Esophagus squamous epithelium (tissue), 5 donors: ENCODE measurements at regions not wholly inside any gene's neighbourhood (a gene's known extent, or its start where the extent isn't known, plus 50 kb on each side); places are given as distances from the start of the nearest gene placed in this dataset.

Experiments used
- DNase-seq: peaks from one replicate; lab custom pipeline; 2025; lab: John Stamatoyannopoulos, UW
- H3K27ac ChIP-seq, 4 donors: fragments of 200-600 bp; sonication (generic); one replicate each; pipeline ENCODE4 v1.5.1; 2016 to 2019; ENCODE audit warnings: mild to moderate bottlenecking in 1 of 4
- H3K27me3 ChIP-seq, 4 donors: fragments of 200-600 bp; sonication (generic); 1 replicate in 3 of 4; 2 replicates in 1 of 4; pipeline versions ENCODE4 v1.5.1 to v1.6.0; 2017 to 2021; ENCODE audit warnings: antibody characterized with exemption in 1 of 4
- H3K36me3 ChIP-seq, 3 donors: fragments of 200-600 bp; sonication (generic); one replicate each; pipeline ENCODE4 v1.5.1; 2016 to 2019
- H3K4me1 ChIP-seq, 3 donors: fragments of 200-600 bp; sonication (generic); one replicate each; pipeline ENCODE4 v1.5.1; 2017 to 2019
- H3K4me3 ChIP-seq, 4 donors: fragments of 200-600 bp; sonication (generic); 1 replicate in 3 of 4; 2 replicates in 1 of 4; pipeline ENCODE4 v1.5.1; 2016 to 2019; ENCODE audit warnings: mild to moderate bottlenecking in 2 of 4, moderate library complexity in 1 of 4
- H3K9me3 ChIP-seq, 3 donors: fragments of 200-600 bp; sonication (generic); one replicate each; pipeline ENCODE4 v1.5.1; 2016 to 2019
- CTCF ChIP-seq, 6 experiments: fragments of 450-650 bp in 4 of 6; fragments of 200-600 bp in 2 of 6; sonication (generic) in 2 of 6; IDR thresholded peaks; one replicate each; pipeline ENCODE4 v1.5.1; 2016 to 2019; ENCODE audit warnings: antibody characterized with exemption in 6 of 6, mild to moderate bottlenecking in 4 of 6, moderate library complexity in 4 of 6
- POLR2A ChIP-seq, 4 donors: fragments of 450-650 bp; IDR thresholded peaks; one replicate each; pipeline ENCODE4 v1.6.1; 2017; ENCODE audit warnings: antibody characterized with exemption in 4 of 4, mild to moderate bottlenecking in 4 of 4, moderate library complexity in 3 of 4
- WGBS, 2 donors: methylation state at CpG; one replicate each; pipeline ENCODE4 v1.1.5; 2018; 5-methylcytosine and 5-hydroxymethylcytosine counted together
- intact Hi-C: fragments of 100-400 bp; cut with DNase I; formaldehyde crosslinking; loops from one replicate; pipeline ENCODE4 v1.15.0; 2022
- donor health status: DM: yes; HTN: yes; CAD: no.

GRCh38 chr10:61100887-61101286, 156.9 kb upstream of the RHOBTB1 start:
- Histone ChIP-seq H3K27ac (no peak overlapping the region), H3K9me3 (no peaks in the 10 kb centered on the region), H3K4me3 (no peak overlapping the region), H3K27me3 (no peaks in the 10 kb centered on the region), H3K36me3 (no peaks in the 10 kb centered on the region), H3K4me1 (no peaks in the 10 kb centered on the region)
- intact Hi-C loops = no loop called here
- 83 to 89% methylated on average over 5 of the region's 5 CpGs for WGBS, 2 donors
- no peak for TF ChIP-seq POLR2A (IDR thresholded peaks at IDR 0.05)
- no peak for DNase-seq

GRCh38 chr10:61099756-61100155, 155.8 kb upstream of the RHOBTB1 start:
- intact Hi-C loops = no loop called here
- no peak for TF ChIP-seq POLR2A (IDR thresholded peaks at IDR 0.05)
- Histone ChIP-seq H3K4me1 (no peaks in the 10 kb centered on the region), H3K27me3 (no peaks in the 10 kb centered on the region), H3K9me3 (no peaks in the 10 kb centered on the region), H3K27ac (no peak overlapping the region), H3K36me3 (no peaks in the 10 kb centered on the region), H3K4me3 (no peak overlapping the region)
- 25 to 45% methylated on average over 4 of the region's 4 CpGs for WGBS, 2 donors
- no peak for DNase-seq

- Histone ChIP-seq H3K27ac (no peak overlapping the region), H3K27me3 (no peaks in the 10 kb centered on the region), H3K36me3 (no peaks in the 10 kb centered on the region), H3K4me3 (no peak overlapping the region), H3K4me1 (no peaks in the 10 kb centered on the region), H3K9me3 (no peaks in the 10 kb centered on the region)
- DNase-seq = no peak
- WGBS, 2 donors = 32 to 44% methylated on average over 1 of the region's 1 CpG
- no peak for TF ChIP-seq CTCF (IDR thresholded peaks at IDR 0.05)
- TF ChIP-seq POLR2A (IDR thresholded peaks at IDR 0.05) = no peak
- intact Hi-C loops = no loop called here
These were observed 155.0 kb upstream of the RHOBTB1 start for GRCh38 chr10:61098966-61099365.

- H3K9me3 ChIP-seq = no peaks in the 10 kb centered on the region
- no peak for DNase-seq
- intact Hi-C loops = no loop called here
- TF ChIP-seq CTCF (IDR thresholded peaks at IDR 0.05) (no peak), POLR2A (IDR thresholded peaks at IDR 0.05) (no peak)
- no peaks in the 10 kb centered on the region for H3K27me3 ChIP-seq
- no peaks in the 10 kb centered on the region for H3K36me3 ChIP-seq
- no peak overlapping the region for H3K4me3 ChIP-seq
- no peak overlapping the region for H3K27ac ChIP-seq
- no peaks in the 10 kb centered on the region for H3K4me1 ChIP-seq
- WGBS, 2 donors = 71 to 73% methylated on average over 1 of the region's 1 CpG
These were observed 153.0 kb upstream of the RHOBTB1 start for GRCh38 chr10:61097026-61097425.

GRCh38 chr10:61096056-61096455, 152.1 kb upstream of the RHOBTB1 start:
- DNase-seq = no peak
- whole genome bisulfite sequencing, 2 donors = 52 to 67% methylated on average over 1 of the region's 1 CpG
- Histone ChIP-seq H3K27ac (no peak overlapping the region), H3K4me1 (no peaks in the 10 kb centered on the region), H3K36me3 (no peaks in the 10 kb centered on the region), H3K9me3 (no peaks in the 10 kb centered on the region), H3K27me3 (no peaks in the 10 kb centered on the region), H3K4me3 (no peak overlapping the region)
- TF ChIP-seq POLR2A (IDR thresholded peaks at IDR 0.05) = no peak
- TF ChIP-seq CTCF (IDR thresholded peaks at IDR 0.05) = no peak
- intact Hi-C loops = no loop called here

- no peaks in the 10 kb centered on the region for H3K36me3 ChIP-seq
- TF ChIP-seq POLR2A (IDR thresholded peaks at IDR 0.05) (no peak), CTCF (IDR thresholded peaks at IDR 0.05) (no peak)
- no peak for DNase-seq
- H3K4me3 ChIP-seq = no peak overlapping the region
- H3K9me3 ChIP-seq = no peaks in the 10 kb centered on the region
- H3K27me3 ChIP-seq = no peaks in the 10 kb centered on the region
- intact Hi-C loops = no loop called here
- WGBS, 2 donors = 82 to 88% methylated on average over 1 of the region's 1 CpG
- no peak overlapping the region for H3K27ac ChIP-seq
- no peaks in the 10 kb centered on the region for H3K4me1 ChIP-seq
These were observed 147.5 kb upstream of the RHOBTB1 start for GRCh38 chr10:61091531-61091930.
